PC-9 (cell line): ENCODE measurements at regions not wholly inside any gene's neighbourhood (a gene's known extent, or its start where the extent isn't known, plus 50 kb on each side); places are given as distances from the start of the nearest gene placed in this dataset.

ENCODE experiments used
- EZH2 ChIP-seq: fragments of 200-600 bp; sonication (generic); IDR thresholded peaks from 2 replicates; pipeline ENCODE4 v1.8.0; 2017; ENCODE audit warnings: antibody characterized with exemption, low read depth
- TF ChIP-seq, protein P1 (sequence below): fragments of 200-600 bp; sonication (generic); conservative IDR thresholded peaks from 2 replicates; pipeline ENCODE4 v1.6.1; 2017; ENCODE audit warnings: mixed run types, antibody characterized with exemption, mild to moderate bottlenecking, moderate library complexity

- no peak for TF ChIP-seq EZH2
- TF ChIP-seq, protein P1, sequence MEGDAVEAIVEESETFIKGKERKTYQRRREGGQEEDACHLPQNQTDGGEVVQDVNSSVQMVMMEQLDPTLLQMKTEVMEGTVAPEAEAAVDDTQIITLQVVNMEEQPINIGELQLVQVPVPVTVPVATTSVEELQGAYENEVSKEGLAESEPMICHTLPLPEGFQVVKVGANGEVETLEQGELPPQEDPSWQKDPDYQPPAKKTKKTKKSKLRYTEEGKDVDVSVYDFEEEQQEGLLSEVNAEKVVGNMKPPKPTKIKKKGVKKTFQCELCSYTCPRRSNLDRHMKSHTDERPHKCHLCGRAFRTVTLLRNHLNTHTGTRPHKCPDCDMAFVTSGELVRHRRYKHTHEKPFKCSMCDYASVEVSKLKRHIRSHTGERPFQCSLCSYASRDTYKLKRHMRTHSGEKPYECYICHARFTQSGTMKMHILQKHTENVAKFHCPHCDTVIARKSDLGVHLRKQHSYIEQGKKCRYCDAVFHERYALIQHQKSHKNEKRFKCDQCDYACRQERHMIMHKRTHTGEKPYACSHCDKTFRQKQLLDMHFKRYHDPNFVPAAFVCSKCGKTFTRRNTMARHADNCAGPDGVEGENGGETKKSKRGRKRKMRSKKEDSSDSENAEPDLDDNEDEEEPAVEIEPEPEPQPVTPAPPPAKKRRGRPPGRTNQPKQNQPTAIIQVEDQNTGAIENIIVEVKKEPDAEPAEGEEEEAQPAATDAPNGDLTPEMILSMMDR = no peak
Measured at GRCh38 chr1:43082740-43083139, 89.3 kb downstream of the EBNA1BP2 start.
